ENCODE measurements at regions not wholly inside any gene's neighbourhood (a gene's known extent, or its start where the extent isn't known, plus 50 kb on each side); places are given as distances from the start of the nearest gene placed in this dataset.

DNA sequence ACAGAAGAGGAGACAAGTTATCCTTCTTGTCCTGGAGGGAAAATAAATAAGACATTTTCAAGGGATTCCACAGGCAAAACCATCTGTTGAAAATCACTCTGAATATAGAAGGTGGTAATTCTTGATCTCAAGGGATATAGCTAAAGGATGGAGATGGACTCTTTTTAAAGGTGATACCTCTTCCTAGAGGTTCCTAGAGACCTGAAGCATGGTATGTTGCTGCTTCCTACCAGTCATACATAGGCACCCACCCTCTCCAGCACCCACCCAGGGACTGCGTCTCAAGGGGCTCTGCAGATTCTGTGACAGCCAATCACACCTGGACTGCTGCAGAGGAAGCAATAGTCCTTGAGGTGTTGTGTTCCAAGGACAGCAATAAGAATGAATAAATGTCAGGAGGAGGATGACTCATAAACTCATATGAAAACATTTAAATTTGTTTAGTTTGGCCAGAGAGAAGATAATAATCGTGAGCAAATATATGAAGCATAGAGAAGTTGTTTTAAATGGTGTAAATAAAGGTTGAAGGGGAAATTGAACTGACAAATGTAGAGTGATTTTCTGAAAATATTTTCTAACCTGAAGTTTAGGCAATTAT, 741.6 kb upstream of the CBLB start:
- TF ChIP-seq, protein P1, sequence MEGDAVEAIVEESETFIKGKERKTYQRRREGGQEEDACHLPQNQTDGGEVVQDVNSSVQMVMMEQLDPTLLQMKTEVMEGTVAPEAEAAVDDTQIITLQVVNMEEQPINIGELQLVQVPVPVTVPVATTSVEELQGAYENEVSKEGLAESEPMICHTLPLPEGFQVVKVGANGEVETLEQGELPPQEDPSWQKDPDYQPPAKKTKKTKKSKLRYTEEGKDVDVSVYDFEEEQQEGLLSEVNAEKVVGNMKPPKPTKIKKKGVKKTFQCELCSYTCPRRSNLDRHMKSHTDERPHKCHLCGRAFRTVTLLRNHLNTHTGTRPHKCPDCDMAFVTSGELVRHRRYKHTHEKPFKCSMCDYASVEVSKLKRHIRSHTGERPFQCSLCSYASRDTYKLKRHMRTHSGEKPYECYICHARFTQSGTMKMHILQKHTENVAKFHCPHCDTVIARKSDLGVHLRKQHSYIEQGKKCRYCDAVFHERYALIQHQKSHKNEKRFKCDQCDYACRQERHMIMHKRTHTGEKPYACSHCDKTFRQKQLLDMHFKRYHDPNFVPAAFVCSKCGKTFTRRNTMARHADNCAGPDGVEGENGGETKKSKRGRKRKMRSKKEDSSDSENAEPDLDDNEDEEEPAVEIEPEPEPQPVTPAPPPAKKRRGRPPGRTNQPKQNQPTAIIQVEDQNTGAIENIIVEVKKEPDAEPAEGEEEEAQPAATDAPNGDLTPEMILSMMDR (IDR thresholded peaks at IDR 0.05; ENCODE audit: poor library complexity): no peak
- TF ChIP-seq EZH2 (IDR thresholded peaks at IDR 0.05; ENCODE audit: borderline replicate concordance): no peak
- no peak for TF ChIP-seq EZH2phosphoT487 (IDR thresholded peaks at IDR 0.05; ENCODE audit: low read depth, severe bottlenecking, unreplicated experiment)
